ENCODE measurements at regions not wholly inside any gene's neighbourhood (a gene's known extent, or its start where the extent isn't known, plus 50 kb on each side); places are given as distances from the start of the nearest gene placed in this dataset.

DNA sequence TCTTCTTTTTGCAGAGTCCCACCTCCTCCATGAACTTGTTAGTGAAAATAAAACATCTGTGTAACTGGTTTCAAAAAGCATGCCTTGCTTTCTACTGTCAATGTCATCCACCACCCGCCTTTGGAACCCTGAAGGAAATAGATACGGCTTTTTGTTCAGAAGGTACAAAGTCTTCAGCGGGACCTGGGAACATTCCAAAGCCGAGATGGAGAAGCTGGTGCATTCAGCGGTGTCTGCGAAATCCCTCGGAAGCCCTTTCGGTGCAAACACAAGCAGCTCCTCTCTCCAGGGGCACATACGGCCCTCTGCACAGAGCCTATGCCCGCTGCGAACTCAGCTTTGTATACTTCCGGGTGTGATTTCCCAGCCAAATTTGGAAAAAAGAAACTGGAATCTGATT lies 555.8 kb upstream of the SALL3 start:
- TF ChIP-seq EZH2 (IDR thresholded peaks at IDR 0.05; ENCODE audit: borderline replicate concordance, low read depth, low read length, poor library complexity, severe bottlenecking) (no peak), CTCF (conservative IDR thresholded peaks at IDR 0.05; ENCODE audit: low read depth, low read length) (no peak)
- Histone ChIP-seq H3K27me3 (replicated peaks; ENCODE audit: insufficient read depth, low read depth, low read length, poor library complexity) (no peaks in the 10 kb centered on the region), H3K36me3 (ENCODE audit: insufficient read depth, low read length, poor library complexity, severe bottlenecking) (no peaks in the 10 kb centered on the region), H3K27ac (ENCODE audit: low read depth, low read length, poor library complexity, severe bottlenecking) (no peak overlapping the region), H3K4me1 (ENCODE audit: insufficient read depth, low read length, poor library complexity, severe bottlenecking) (no peaks in the 10 kb centered on the region), H3K9me3 (ENCODE audit: low read depth, low read length, poor library complexity, severe bottlenecking) (peaks cover 23% of the 10 kb centered on the region), H3K4me3 (ENCODE audit: low read depth, low read length, poor library complexity, severe bottlenecking) (no peak overlapping the region)
- CTCF ChIA-PET = no interaction called here
- DNase-seq (ENCODE audit: low spot score) = no peak
- intact Hi-C loops (cut with micrococcal nuclease; ENCODE audit: unreplicated experiment) = no loop called here
- BruUV-seq (replicated peaks) = no TSS peak
- POLR2A ChIA-PET (ENCODE audit: low non-redundant PET) = no interaction called here

GRCh38 chr18:78424403-78425018 lies 555.1 kb upstream of the SALL3 start:
- no peak for DNase-seq (ENCODE audit: low spot score)
- no peak overlapping the region for H3K27ac ChIP-seq (ENCODE audit: low read depth, low read length, poor library complexity, severe bottlenecking)
- BruUV-seq (replicated peaks) = no TSS peak
- no peak overlapping the region for H3K4me3 ChIP-seq (ENCODE audit: low read depth, low read length, poor library complexity, severe bottlenecking)
- no peaks in the 10 kb centered on the region for H3K4me1 ChIP-seq (ENCODE audit: insufficient read depth, low read length, poor library complexity, severe bottlenecking)
- ChIA-PET POLR2A (ENCODE audit: low non-redundant PET) (no interaction called here), CTCF (no interaction called here)
- TF ChIP-seq EZH2 (IDR thresholded peaks at IDR 0.05; ENCODE audit: borderline replicate concordance, low read depth, low read length, poor library complexity, severe bottlenecking) (no peak), CTCF (conservative IDR thresholded peaks at IDR 0.05; ENCODE audit: low read depth, low read length) (no peak)
- H3K9me3 ChIP-seq (ENCODE audit: low read depth, low read length, poor library complexity, severe bottlenecking) = peaks cover 30% of the 10 kb centered on the region
- intact Hi-C loops (cut with micrococcal nuclease; ENCODE audit: unreplicated experiment) = no loop called here
- no peaks in the 10 kb centered on the region for H3K27me3 ChIP-seq (replicated peaks; ENCODE audit: insufficient read depth, low read depth, low read length, poor library complexity)
- H3K36me3 ChIP-seq (ENCODE audit: insufficient read depth, low read length, poor library complexity, severe bottlenecking) = no peaks in the 10 kb centered on the region

DNA sequence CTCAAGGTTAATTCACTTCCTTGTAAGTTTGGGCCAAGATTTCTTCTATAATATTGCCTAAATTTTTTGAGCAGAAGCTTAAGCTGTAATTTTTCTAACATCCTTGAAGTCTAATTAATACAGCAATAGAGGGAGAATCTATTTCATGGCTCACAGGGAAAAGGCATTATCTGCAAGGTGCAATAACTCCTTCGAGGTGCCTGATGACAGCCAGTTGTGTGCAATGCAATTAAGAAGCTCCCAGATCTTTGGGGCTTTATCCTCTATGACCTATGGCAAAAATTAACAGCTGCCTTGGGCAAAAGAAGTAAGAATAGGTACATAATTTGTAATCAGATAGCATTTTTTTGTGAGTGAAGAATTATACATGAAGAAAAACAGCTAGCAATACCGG lies 554.6 kb upstream of the SALL3 start:
- H3K9me3 ChIP-seq (ENCODE audit: low read depth, low read length, poor library complexity, severe bottlenecking) = peaks cover 30% of the 10 kb centered on the region
- H3K4me3 ChIP-seq (ENCODE audit: low read depth, low read length, poor library complexity, severe bottlenecking) = no peak overlapping the region
- no peak for DNase-seq (ENCODE audit: low spot score)
- intact Hi-C loops (cut with micrococcal nuclease; ENCODE audit: unreplicated experiment) = no loop called here
- no peak overlapping the region for H3K27ac ChIP-seq (ENCODE audit: low read depth, low read length, poor library complexity, severe bottlenecking)
- no peaks in the 10 kb centered on the region for H3K36me3 ChIP-seq (ENCODE audit: insufficient read depth, low read length, poor library complexity, severe bottlenecking)
- TF ChIP-seq CTCF (conservative IDR thresholded peaks at IDR 0.05; ENCODE audit: low read depth, low read length) = no peak
- no peak for TF ChIP-seq EZH2 (IDR thresholded peaks at IDR 0.05; ENCODE audit: borderline replicate concordance, low read depth, low read length, poor library complexity, severe bottlenecking)
- ChIA-PET CTCF (no interaction called here), POLR2A (ENCODE audit: low non-redundant PET) (no interaction called here)
- no TSS peak for BruUV-seq (replicated peaks)
- no peaks in the 10 kb centered on the region for H3K27me3 ChIP-seq (replicated peaks; ENCODE audit: insufficient read depth, low read depth, low read length, poor library complexity)
- H3K4me1 ChIP-seq (ENCODE audit: insufficient read depth, low read length, poor library complexity, severe bottlenecking) = no peaks in the 10 kb centered on the region
